CD8-positive, alpha-beta memory T cell (primary cell): ENCODE measurements at regions not wholly inside any gene's neighbourhood (a gene's known extent, or its start where the extent isn't known, plus 50 kb on each side); places are given as distances from the start of the nearest gene placed in this dataset.

Experiments
- CTCF ChIA-PET: fragments of 350-600 bp; sonication (Branson Sonifier 250); formaldehyde crosslinking; loops from one replicate; lab custom pipeline; 2021; ENCODE audit warnings: antibody characterized with exemption; lab: Charles Lee
- POLR2A ChIA-PET: fragments of 350-600 bp; sonication (Branson Sonifier 250); formaldehyde crosslinking; loops from one replicate; lab custom pipeline; 2021; ENCODE audit warnings: antibody characterized with exemption; lab: Charles Lee
- DNase-seq, 5 donors: peaks; one replicate each; pipeline versions ENCODE4 v3.0.0 to v3.0.0-alpha.2; 2020 to 2022; ENCODE audit warnings: mixed read lengths in 1 of 5
- H3K27ac ChIP-seq: one replicate; pipeline ENCODE4 v1.7.0; 2013; ENCODE audit warnings: low read depth, mild to moderate bottlenecking, low read length, moderate library complexity
- H3K27me3 ChIP-seq: 2 replicates; pipeline ENCODE4 v1.7.0; 2013; ENCODE audit warnings: low read length, mild to moderate bottlenecking; ENCODE audit not compliant: insufficient read depth, poor library complexity, severe bottlenecking
- H3K36me3 ChIP-seq: 2 replicates; pipeline ENCODE4 v1.7.0; 2013; ENCODE audit warnings: mild to moderate bottlenecking, low read length, moderate library complexity; ENCODE audit not compliant: insufficient read depth
- H3K4me1 ChIP-seq: 2 replicates; pipeline ENCODE4 v1.7.0; 2013; ENCODE audit warnings: mild to moderate bottlenecking, low read length, moderate library complexity; ENCODE audit not compliant: insufficient read depth
- H3K4me3 ChIP-seq: 2 replicates; pipeline ENCODE4 v1.7.0; 2013; ENCODE audit warnings: mild to moderate bottlenecking, low read length
- H3K9me3 ChIP-seq: 2 replicates; pipeline ENCODE4 v1.7.0; 2013; ENCODE audit warnings: mild to moderate bottlenecking, low read length
- H3K27ac Mint-ChIP-seq, 8 donors: one replicate each; pipeline ENCODE4 v1.8.0; 2020 to 2021; ENCODE audit warnings: mixed read lengths in 8 of 8, mild to moderate bottlenecking in 6 of 8, inconsistent platforms in 3 of 8, moderate library complexity in 3 of 8
- H3K27me3 Mint-ChIP-seq, 2 donors: one replicate each; pipeline ENCODE4 v1.8.0; 2020 to 2021; ENCODE audit warnings: mixed read lengths in 2 of 2, mild to moderate bottlenecking in 1 of 2, moderate library complexity in 1 of 2
- H3K36me3 Mint-ChIP-seq, 3 donors: one replicate each; pipeline ENCODE4 v1.8.0; 2020 to 2021; ENCODE audit warnings: mixed read lengths in 3 of 3, inconsistent platforms in 1 of 3, mild to moderate bottlenecking in 1 of 3
- H3K4me1 Mint-ChIP-seq, 3 donors: one replicate each; pipeline ENCODE4 v1.8.0; 2020 to 2021; ENCODE audit warnings: mixed read lengths in 3 of 3, inconsistent platforms in 1 of 3, mild to moderate bottlenecking in 1 of 3
- H3K4me3 Mint-ChIP-seq, 7 donors: one replicate each; pipeline ENCODE4 v1.8.0; 2020 to 2021; ENCODE audit warnings: mixed read lengths in 7 of 7, mild to moderate bottlenecking in 6 of 7, moderate library complexity in 4 of 7, inconsistent platforms in 2 of 7
- H3K9me3 Mint-ChIP-seq, 5 donors: one replicate each; pipeline ENCODE4 v1.8.0; 2020 to 2022; ENCODE audit warnings: mixed read lengths in 5 of 5, mild to moderate bottlenecking in 3 of 5, moderate library complexity in 2 of 5, inconsistent platforms in 1 of 5

DNA sequence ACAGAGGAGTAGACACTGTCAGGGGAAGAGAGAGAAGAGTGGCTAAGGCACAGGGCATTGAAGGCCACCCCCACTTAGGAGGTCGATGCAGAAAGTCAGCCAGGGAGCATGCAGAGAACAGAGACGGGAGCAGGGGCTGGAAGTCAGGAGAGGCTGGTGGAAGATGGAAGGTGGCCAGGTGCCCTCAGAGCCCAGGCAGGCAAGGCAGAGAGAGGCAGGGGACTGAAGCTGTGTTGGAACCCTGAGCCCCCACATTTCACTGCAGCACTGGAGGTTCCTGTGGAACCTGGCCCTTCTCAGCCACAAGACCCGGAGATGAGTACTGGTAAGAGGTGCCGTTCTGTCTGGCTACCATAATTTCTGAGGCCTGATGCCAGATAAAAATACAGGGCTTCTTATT lies 238.3 kb upstream of the NCAM1 start:
- POLR2A ChIA-PET, result no interaction called here
- CTCF ChIA-PET, result no interaction called here
- no peak for DNase-seq
- peaks cover 0 to 4% (median 0%) of the 10 kb centered on the region in 5 donors for H3K9me3 Mint-ChIP-seq
- H3K36me3 ChIP-seq, result no peaks in the 10 kb centered on the region
- H3K27me3 Mint-ChIP-seq, result peaks cover 12 to 14% of the 10 kb centered on the region in 2 donors
- H3K36me3 Mint-ChIP-seq, result no peaks in the 10 kb centered on the region
- no peaks in the 10 kb centered on the region for H3K27me3 ChIP-seq
- no peak overlapping the region for H3K4me3 Mint-ChIP-seq
- no peaks in the 10 kb centered on the region for H3K4me1 ChIP-seq
- no peak overlapping the region for H3K27ac ChIP-seq
- H3K4me1 Mint-ChIP-seq, result no peaks in the 10 kb centered on the region
- no peak overlapping the region for H3K4me3 ChIP-seq
- no peaks in the 10 kb centered on the region for H3K9me3 ChIP-seq
- H3K27ac Mint-ChIP-seq, result no peak overlapping the region

- Histone ChIP-seq H3K27me3 (no peaks in the 10 kb centered on the region), H3K27ac (no peak overlapping the region), H3K4me3 (no peak overlapping the region), H3K36me3 (no peaks in the 10 kb centered on the region), H3K9me3 (no peaks in the 10 kb centered on the region), H3K4me1 (no peaks in the 10 kb centered on the region)
- H3K36me3 Mint-ChIP-seq, result no peaks in the 10 kb centered on the region
- peaks cover 12 to 14% of the 10 kb centered on the region in 2 donors for H3K27me3 Mint-ChIP-seq
- H3K4me3 Mint-ChIP-seq, result no peak overlapping the region
- no peaks in the 10 kb centered on the region for H3K4me1 Mint-ChIP-seq
- POLR2A ChIA-PET, result no interaction called here
- CTCF ChIA-PET, result no interaction called here
- peaks cover 0 to 4% (median 0%) of the 10 kb centered on the region in 5 donors for H3K9me3 Mint-ChIP-seq
- no peak overlapping the region for H3K27ac Mint-ChIP-seq
- DNase-seq, result no peak
These were observed 237.3 kb upstream of the NCAM1 start for GRCh38 chr11:112723676-112724495.

DNA sequence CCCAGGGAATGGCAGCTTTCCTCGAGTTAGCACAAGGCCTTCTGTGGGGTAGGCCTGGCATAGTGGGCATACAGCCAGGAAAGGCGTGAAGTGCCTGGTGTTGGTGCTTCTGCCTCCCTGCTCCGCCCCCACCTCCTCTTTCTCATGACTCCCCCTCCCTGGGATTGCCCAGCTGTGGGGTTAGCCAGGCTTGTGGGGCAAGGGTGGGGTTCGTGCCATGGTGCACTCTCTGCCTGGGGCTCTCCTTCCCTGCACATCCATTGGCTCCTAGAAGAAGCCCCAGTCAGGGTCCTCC lies 236.8 kb upstream of the NCAM1 start:
- no peak overlapping the region for H3K4me3 Mint-ChIP-seq

DNA sequence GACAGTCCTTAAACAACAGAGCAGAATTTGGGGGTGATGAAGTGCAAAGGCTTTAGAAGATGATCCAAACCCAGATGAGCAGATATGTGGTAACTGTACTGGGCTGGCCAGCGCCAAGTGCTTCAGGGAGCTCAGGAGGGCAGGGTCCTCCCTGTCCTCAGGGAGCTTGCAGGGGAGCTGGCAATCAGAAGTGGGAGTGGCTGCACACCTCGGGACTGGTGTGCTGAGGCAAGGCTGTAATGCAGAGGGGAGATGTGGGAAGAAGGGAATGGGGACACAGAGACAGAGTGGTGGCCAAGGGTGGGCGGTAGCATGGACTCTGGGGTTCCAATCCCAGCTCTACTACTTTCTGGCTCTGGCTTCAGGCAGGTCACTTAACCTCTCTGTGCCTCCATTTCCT lies 235.6 kb upstream of the NCAM1 start:
- Mint-ChIP-seq H3K4me1 (no peaks in the 10 kb centered on the region), H3K36me3 (no peaks in the 10 kb centered on the region), H3K27me3 (peaks cover 11 to 12% of the 10 kb centered on the region in 2 donors), H3K4me3 (no peak overlapping the region), H3K27ac (no peak overlapping the region), H3K9me3 (peaks cover 0 to 4% (median 0%) of the 10 kb centered on the region in 5 donors)
- Histone ChIP-seq H3K4me3 (no peak overlapping the region), H3K4me1 (no peaks in the 10 kb centered on the region), H3K36me3 (no peaks in the 10 kb centered on the region), H3K27ac (no peak overlapping the region), H3K9me3 (no peaks in the 10 kb centered on the region), H3K27me3 (no peaks in the 10 kb centered on the region)
- no peak for DNase-seq
- CTCF ChIA-PET, result no interaction called here
- POLR2A ChIA-PET, result no interaction called here

More for the DNA sequence above, 236.8 kb upstream of the NCAM1 start:
- Histone ChIP-seq H3K4me3 (no peak overlapping the region), H3K27me3 (no peaks in the 10 kb centered on the region), H3K9me3 (no peaks in the 10 kb centered on the region), H3K4me1 (no peaks in the 10 kb centered on the region), H3K36me3 (no peaks in the 10 kb centered on the region), H3K27ac (no peak overlapping the region)
- no peaks in the 10 kb centered on the region for H3K36me3 Mint-ChIP-seq
- peaks cover 12 to 14% of the 10 kb centered on the region in 2 donors for H3K27me3 Mint-ChIP-seq
- H3K4me1 Mint-ChIP-seq, result no peaks in the 10 kb centered on the region
- peaks cover 0 to 4% (median 0%) of the 10 kb centered on the region in 5 donors for H3K9me3 Mint-ChIP-seq
- no peak for DNase-seq
- H3K27ac Mint-ChIP-seq, result no peak overlapping the region
- ChIA-PET CTCF (no interaction called here), POLR2A (no interaction called here)

- H3K9me3 ChIP-seq, result no peaks in the 10 kb centered on the region
- no peaks in the 10 kb centered on the region for H3K4me1 ChIP-seq
- H3K27me3 Mint-ChIP-seq, result peaks cover 7 to 11% of the 10 kb centered on the region in 2 donors
- no peak overlapping the region for H3K27ac Mint-ChIP-seq
- H3K4me3 Mint-ChIP-seq, result no peak overlapping the region
- no peak overlapping the region for H3K4me3 ChIP-seq
- ChIA-PET POLR2A (no interaction called here), CTCF (no interaction called here)
- H3K27ac ChIP-seq, result no peak overlapping the region
- H3K4me1 Mint-ChIP-seq, result no peaks in the 10 kb centered on the region
- no peaks in the 10 kb centered on the region for H3K27me3 ChIP-seq
- H3K36me3 ChIP-seq, result no peaks in the 10 kb centered on the region
- no peaks in the 10 kb centered on the region for H3K36me3 Mint-ChIP-seq
- no peak for DNase-seq
- H3K9me3 Mint-ChIP-seq, result peaks cover 0 to 4% (median 0%) of the 10 kb centered on the region in 5 donors
These were observed 233.8 kb upstream of the NCAM1 start for GRCh38 chr11:112727341-112727841.

DNA sequence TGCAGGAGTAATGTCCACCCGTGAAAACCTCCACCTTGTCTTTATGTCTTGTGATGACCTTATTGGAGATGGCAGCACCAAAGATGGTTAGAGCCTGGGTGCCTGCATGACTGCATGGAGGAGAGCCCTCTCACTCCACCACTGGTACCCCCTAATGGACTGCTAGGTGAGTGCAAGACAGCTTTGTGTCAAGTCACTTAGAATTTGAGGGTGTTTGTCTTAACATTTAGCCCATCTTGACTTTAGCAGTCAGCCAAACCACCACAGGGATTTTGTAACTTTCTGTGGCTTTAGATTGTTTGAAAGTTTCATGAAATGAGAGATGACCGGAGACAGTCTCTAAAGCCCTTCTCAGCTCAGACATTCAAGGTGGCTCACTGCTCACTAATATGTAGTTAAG lies 232.9 kb upstream of the NCAM1 start:
- Mint-ChIP-seq H3K9me3 (peaks cover 0 to 4% (median 0%) of the 10 kb centered on the region in 5 donors), H3K27me3 (peaks cover 7% of the 10 kb centered on the region in 2 donors), H3K4me1 (no peaks in the 10 kb centered on the region), H3K4me3 (no peak overlapping the region), H3K36me3 (no peaks in the 10 kb centered on the region), H3K27ac (no peak overlapping the region)
- CTCF ChIA-PET, result no interaction called here
- H3K36me3 ChIP-seq, result no peaks in the 10 kb centered on the region
- H3K4me1 ChIP-seq, result no peaks in the 10 kb centered on the region
- H3K27me3 ChIP-seq, result no peaks in the 10 kb centered on the region
- H3K4me3 ChIP-seq, result no peak overlapping the region
- POLR2A ChIA-PET, result no interaction called here
- no peak overlapping the region for H3K27ac ChIP-seq
- H3K9me3 ChIP-seq, result no peaks in the 10 kb centered on the region
- DNase-seq, result no peak

DNA sequence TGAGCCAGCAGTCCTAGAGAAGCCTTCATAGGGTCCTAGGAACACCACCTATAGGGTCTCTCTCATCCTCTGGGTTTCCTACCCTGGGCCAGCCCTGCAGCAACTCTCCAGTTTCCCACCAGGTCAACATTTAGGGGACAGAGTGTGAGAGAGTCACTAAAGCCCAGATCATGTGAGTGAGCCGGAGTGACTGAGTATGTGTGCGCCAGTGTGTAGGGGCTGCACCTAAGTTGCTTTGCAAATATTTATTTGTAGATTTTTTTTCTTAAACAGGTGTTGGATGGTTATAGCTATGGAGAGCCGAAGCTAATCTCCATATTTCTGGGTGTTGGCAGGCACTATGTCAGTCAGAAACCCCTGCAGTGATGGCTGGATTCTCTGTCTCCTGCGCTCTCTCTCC lies 232.5 kb upstream of the NCAM1 start:
- ChIA-PET CTCF (no interaction called here), POLR2A (no interaction called here)
- Mint-ChIP-seq H3K36me3 (no peaks in the 10 kb centered on the region), H3K9me3 (peaks cover 0 to 4% (median 0%) of the 10 kb centered on the region in 5 donors), H3K4me1 (no peaks in the 10 kb centered on the region), H3K27ac (no peak overlapping the region), H3K27me3 (peaks cover 7% of the 10 kb centered on the region in 2 donors), H3K4me3 (no peak overlapping the region)
- Histone ChIP-seq H3K27ac (no peak overlapping the region), H3K36me3 (no peaks in the 10 kb centered on the region), H3K27me3 (no peaks in the 10 kb centered on the region), H3K4me3 (no peak overlapping the region), H3K4me1 (no peaks in the 10 kb centered on the region), H3K9me3 (no peaks in the 10 kb centered on the region)
- DNase-seq, result no peak

GRCh38 chr11:112730591-112730990 lies 230.6 kb upstream of the NCAM1 start:
- DNase-seq, result no peak
- H3K4me1 Mint-ChIP-seq, result no peaks in the 10 kb centered on the region
- Histone ChIP-seq H3K27ac (no peak overlapping the region), H3K9me3 (no peaks in the 10 kb centered on the region), H3K36me3 (no peaks in the 10 kb centered on the region), H3K4me1 (no peaks in the 10 kb centered on the region), H3K4me3 (no peak overlapping the region), H3K27me3 (no peaks in the 10 kb centered on the region)
- H3K27me3 Mint-ChIP-seq, result peaks cover 6 to 10% of the 10 kb centered on the region in 2 donors
- peaks cover 0 to 4% (median 0%) of the 10 kb centered on the region in 5 donors for H3K9me3 Mint-ChIP-seq
- H3K27ac Mint-ChIP-seq, result no peak overlapping the region
- H3K36me3 Mint-ChIP-seq, result no peaks in the 10 kb centered on the region
- CTCF ChIA-PET, result no interaction called here
- POLR2A ChIA-PET, result no interaction called here
- no peak overlapping the region for H3K4me3 Mint-ChIP-seq
